Vagina (tissue), 2 donors: ENCODE measurements at regions not wholly inside any gene's neighbourhood (a gene's known extent, or its start where the extent isn't known, plus 50 kb on each side); places are given as distances from the start of the nearest gene placed in this dataset.

ENCODE experiments used
- DNase-seq, 2 donors: peaks; one replicate each; pipeline ENCODE4 v3.0.0-alpha.2; 2017; ENCODE audit errors: extremely low spot score in 2 of 2
- H3K27ac ChIP-seq: fragments of 200-600 bp; sonication (generic); one replicate; pipeline ENCODE4 v1.5.1; 2019
- H3K27me3 ChIP-seq: fragments of 200-600 bp; sonication (generic); one replicate; pipeline ENCODE4 v1.5.1; 2019
- H3K36me3 ChIP-seq, 2 donors: fragments of 200-600 bp; sonication (generic); one replicate each; pipeline ENCODE4 v1.5.1; 2017 to 2019
- H3K4me1 ChIP-seq: fragments of 200-600 bp; sonication (generic); one replicate; pipeline ENCODE4 v1.5.1; 2019
- H3K4me3 ChIP-seq, 2 donors: fragments of 200-600 bp; sonication (generic); 1 replicate in 1 of 2; 2 replicates in 1 of 2; pipeline ENCODE4 v1.5.1; 2016 to 2019
- H3K9me3 ChIP-seq: fragments of 200-600 bp; sonication (generic); one replicate; pipeline ENCODE4 v1.5.1; 2019
- CTCF ChIP-seq, 3 experiments: fragments of 450-650 bp in 2 of 3; fragments of 200-600 bp in 1 of 3; sonication (generic) in 1 of 3; IDR thresholded peaks; one replicate each; pipeline ENCODE4 v1.5.1; 2017 to 2019; ENCODE audit warnings: antibody characterized with exemption in 3 of 3, mild to moderate bottlenecking in 2 of 3, moderate library complexity in 2 of 3
- POLR2A ChIP-seq, 2 donors: fragments of 450-650 bp; IDR thresholded peaks; one replicate each; pipeline ENCODE4 v1.6.1; 2017; ENCODE audit warnings: antibody characterized with exemption in 2 of 2, mild to moderate bottlenecking in 2 of 2, moderate library complexity in 2 of 2
- POLR2AphosphoS5 ChIP-seq, 2 donors: sonication (generic); formaldehyde crosslinking; IDR thresholded peaks; one replicate each; pipeline ENCODE4 v1.9.0; 2017; ENCODE audit warnings: antibody characterized with exemption in 2 of 2, mild to moderate bottlenecking in 2 of 2, low read depth in 1 of 2; ENCODE audit not compliant: insufficient read depth in 1 of 2
- intact Hi-C: fragments of 100-400 bp; cut with DNase I; formaldehyde crosslinking; loops from one replicate; pipeline ENCODE4 v1.15.1; 2023

- no peak for DNase-seq
- Histone ChIP-seq H3K27me3 (no peaks in the 10 kb centered on the region), H3K4me3 (no peak overlapping the region), H3K36me3 (no peaks in the 10 kb centered on the region), H3K4me1 (peaks cover 21% of the 10 kb centered on the region), H3K27ac (no peak overlapping the region), H3K9me3 (no peaks in the 10 kb centered on the region)
- TF ChIP-seq CTCF (IDR thresholded peaks at IDR 0.05) (no peak), POLR2AphosphoS5 (IDR thresholded peaks at IDR 0.05; ENCODE audit: insufficient read depth in 1 of 2, low read depth in 1 of 2) (no peak), POLR2A (IDR thresholded peaks at IDR 0.05) (no peak)
- intact Hi-C loops: no loop called here
Observed at GRCh38 chr4:38559374-38559773, 104.6 kb upstream of the KLF3 start.

DNA sequence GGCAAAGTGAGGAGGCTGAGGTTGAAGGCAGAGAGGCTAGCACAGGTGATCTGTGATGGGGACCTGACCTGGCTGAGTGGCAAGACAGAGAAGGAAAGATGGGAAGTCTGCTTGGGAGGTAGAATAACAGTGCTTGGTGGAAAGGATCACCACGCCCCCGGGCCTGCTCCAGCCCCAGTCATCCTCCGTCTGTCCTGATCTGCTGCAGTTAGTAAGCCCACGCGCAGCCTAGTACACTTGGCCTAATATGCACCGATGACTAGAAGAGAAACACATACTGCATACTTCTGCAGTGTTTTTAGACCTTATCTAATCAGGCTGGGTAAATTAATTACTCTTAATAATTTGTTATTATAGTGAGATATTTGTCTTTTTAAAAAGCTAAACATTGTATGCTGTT is 103.7 kb upstream of the KLF3 start:
- H3K9me3 ChIP-seq: no peaks in the 10 kb centered on the region
- H3K27ac ChIP-seq: no peak overlapping the region
- no peak for DNase-seq
- no peaks in the 10 kb centered on the region for H3K36me3 ChIP-seq
- TF ChIP-seq POLR2A (IDR thresholded peaks at IDR 0.05): no peak
- no peak for TF ChIP-seq POLR2AphosphoS5 (IDR thresholded peaks at IDR 0.05; ENCODE audit: insufficient read depth in 1 of 2, low read depth in 1 of 2)
- TF ChIP-seq CTCF (IDR thresholded peaks at IDR 0.05): no peak
- intact Hi-C loops: no loop called here
- H3K27me3 ChIP-seq: no peaks in the 10 kb centered on the region
- H3K4me3 ChIP-seq: no peak overlapping the region
- H3K4me1 ChIP-seq: peaks cover 26% of the 10 kb centered on the region

DNA sequence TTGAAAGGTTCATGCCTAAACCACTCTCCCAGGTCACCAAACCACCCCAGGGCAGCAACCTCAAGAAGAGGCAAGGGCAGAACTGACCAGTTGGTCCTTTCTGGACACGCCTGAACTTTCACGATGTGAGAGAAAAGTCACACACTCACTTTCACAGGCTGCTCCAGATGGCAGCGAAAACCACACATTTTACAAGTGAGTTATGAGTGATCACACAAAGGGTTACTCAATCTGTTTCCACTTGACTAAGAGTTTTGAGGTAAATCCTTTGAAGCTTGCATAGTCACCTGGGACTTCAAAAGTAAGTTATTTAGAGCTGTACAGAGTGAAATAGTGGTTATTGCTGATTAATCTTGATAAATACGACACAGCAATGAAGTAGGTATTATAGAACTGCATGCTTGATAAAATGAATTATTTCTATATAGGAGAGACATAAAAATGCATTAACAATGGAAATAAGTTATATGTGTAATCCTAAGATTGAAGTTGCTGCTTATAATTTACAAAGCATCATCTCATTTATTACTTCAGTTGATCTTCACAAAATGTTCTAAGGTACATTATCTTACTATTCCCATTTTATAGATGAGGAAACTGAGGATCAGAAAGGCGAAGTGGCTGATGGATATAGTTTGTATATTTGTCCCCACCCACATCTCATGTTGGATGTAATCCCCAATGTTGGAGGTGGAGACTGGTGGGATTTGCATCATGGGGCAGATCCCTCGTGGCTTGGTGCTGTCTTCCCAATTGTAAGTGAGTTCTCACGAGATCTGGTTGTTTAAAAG is 103.0 kb upstream of the KLF3 start:
- Histone ChIP-seq H3K27me3 (no peaks in the 10 kb centered on the region), H3K4me1 (peaks cover 28% of the 10 kb centered on the region), H3K36me3 (no peaks in the 10 kb centered on the region), H3K27ac (no peak overlapping the region), H3K9me3 (no peaks in the 10 kb centered on the region), H3K4me3 (no peak overlapping the region)
- TF ChIP-seq POLR2A (IDR thresholded peaks at IDR 0.05) (no peak), POLR2AphosphoS5 (IDR thresholded peaks at IDR 0.05; ENCODE audit: insufficient read depth in 1 of 2, low read depth in 1 of 2) (no peak), CTCF (IDR thresholded peaks at IDR 0.05) (no peak)
- no peak for DNase-seq
- intact Hi-C loops: no loop called here

- no peaks in the 10 kb centered on the region for H3K36me3 ChIP-seq
- H3K4me3 ChIP-seq: no peak overlapping the region
- no peak for TF ChIP-seq CTCF (IDR thresholded peaks at IDR 0.05)
- no peak for TF ChIP-seq POLR2A (IDR thresholded peaks at IDR 0.05)
- no peak for TF ChIP-seq POLR2AphosphoS5 (IDR thresholded peaks at IDR 0.05; ENCODE audit: insufficient read depth in 1 of 2, low read depth in 1 of 2)
- no peaks in the 10 kb centered on the region for H3K27me3 ChIP-seq
- intact Hi-C loops: no loop called here
- no peak for DNase-seq
- H3K27ac ChIP-seq: no peak overlapping the region
- H3K4me1 ChIP-seq: peaks cover 28% of the 10 kb centered on the region
- H3K9me3 ChIP-seq: no peaks in the 10 kb centered on the region
Observed at GRCh38 chr4:38562751-38563198, 101.2 kb upstream of the KLF3 start.
